ENCODE measurements at regions not wholly inside any gene's neighbourhood (a gene's known extent, or its start where the extent isn't known, plus 50 kb on each side); places are given as distances from the start of the nearest gene placed in this dataset.

- no peaks in the 10 kb centered on the region for H3K36me3 ChIP-seq
- no peaks in the 10 kb centered on the region for H3K9me3 ChIP-seq
- in situ Hi-C loops (cut with MboI; ENCODE audit: low sequenced_read_pairs in 4 of 4) (no loop called here), intact Hi-C loops (cut with DNase I; ENCODE audit: low total_unique reads) (no loop called here)
- TF ChIP-seq, protein P1, sequence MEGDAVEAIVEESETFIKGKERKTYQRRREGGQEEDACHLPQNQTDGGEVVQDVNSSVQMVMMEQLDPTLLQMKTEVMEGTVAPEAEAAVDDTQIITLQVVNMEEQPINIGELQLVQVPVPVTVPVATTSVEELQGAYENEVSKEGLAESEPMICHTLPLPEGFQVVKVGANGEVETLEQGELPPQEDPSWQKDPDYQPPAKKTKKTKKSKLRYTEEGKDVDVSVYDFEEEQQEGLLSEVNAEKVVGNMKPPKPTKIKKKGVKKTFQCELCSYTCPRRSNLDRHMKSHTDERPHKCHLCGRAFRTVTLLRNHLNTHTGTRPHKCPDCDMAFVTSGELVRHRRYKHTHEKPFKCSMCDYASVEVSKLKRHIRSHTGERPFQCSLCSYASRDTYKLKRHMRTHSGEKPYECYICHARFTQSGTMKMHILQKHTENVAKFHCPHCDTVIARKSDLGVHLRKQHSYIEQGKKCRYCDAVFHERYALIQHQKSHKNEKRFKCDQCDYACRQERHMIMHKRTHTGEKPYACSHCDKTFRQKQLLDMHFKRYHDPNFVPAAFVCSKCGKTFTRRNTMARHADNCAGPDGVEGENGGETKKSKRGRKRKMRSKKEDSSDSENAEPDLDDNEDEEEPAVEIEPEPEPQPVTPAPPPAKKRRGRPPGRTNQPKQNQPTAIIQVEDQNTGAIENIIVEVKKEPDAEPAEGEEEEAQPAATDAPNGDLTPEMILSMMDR (IDR thresholded peaks at IDR 0.05 in 4 of 5, conservative IDR thresholded peaks at IDR 0.05 in 1 of 5): no peak
- TF ChIP-seq POLR2A (IDR thresholded peaks at IDR 0.05): no peak
- H3K27me3 ChIP-seq: no peaks in the 10 kb centered on the region
- H3K4me3 ChIP-seq: no peak overlapping the region
- no peak overlapping the region for H3K27ac ChIP-seq
- DNase-seq (no peak), ATAC-seq (no peak)
- no peaks in the 10 kb centered on the region for H3K4me1 ChIP-seq
Measured at GRCh38 chr4:136650541-136651277, 881.6 kb downstream of the PCDH18 start.

- Histone ChIP-seq H3K27me3 (no peaks in the 10 kb centered on the region), H3K36me3 (no peaks in the 10 kb centered on the region), H3K4me1 (no peaks in the 10 kb centered on the region), H3K9me3 (no peaks in the 10 kb centered on the region), H3K27ac (no peak overlapping the region), H3K4me3 (no peak overlapping the region)
- in situ Hi-C loops (cut with MboI; ENCODE audit: low sequenced_read_pairs in 4 of 4): no loop called here
- ATAC-seq (no peak), DNase-seq (no peak)
- TF ChIP-seq, protein P1 (IDR thresholded peaks at IDR 0.05 in 4 of 5, conservative IDR thresholded peaks at IDR 0.05 in 1 of 5): no peak
- no peak for TF ChIP-seq POLR2A (IDR thresholded peaks at IDR 0.05)
- intact Hi-C loops (cut with DNase I; ENCODE audit: low total_unique reads): no loop called here
Measured at GRCh38 chr4:136644279-136644678, 888.0 kb downstream of the PCDH18 start.

DNA sequence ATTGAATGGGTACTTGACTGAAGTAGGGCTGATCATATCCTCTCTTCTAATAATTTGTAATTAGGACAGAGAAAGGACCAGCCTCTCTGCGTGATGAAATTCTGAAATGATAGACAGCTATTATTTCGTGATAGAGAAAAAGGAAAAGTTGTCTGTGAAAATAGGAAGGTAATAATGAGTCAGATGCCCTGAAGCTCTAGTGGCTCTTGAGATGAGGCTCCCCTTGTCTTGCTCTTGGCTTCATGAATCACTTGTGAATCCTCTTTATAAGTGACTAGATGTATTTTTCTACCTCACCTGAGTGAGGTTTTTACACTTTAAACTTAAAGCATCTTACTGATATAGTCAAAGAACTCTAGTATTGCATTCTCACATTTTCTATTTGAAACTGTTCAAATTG is 888.9 kb downstream of the PCDH18 start:
- ATAC-seq (no peak), DNase-seq (no peak)
- no peaks in the 10 kb centered on the region for H3K36me3 ChIP-seq
- TF ChIP-seq, protein P1 (IDR thresholded peaks at IDR 0.05 in 4 of 5, conservative IDR thresholded peaks at IDR 0.05 in 1 of 5): no peak
- no peak for TF ChIP-seq POLR2A (IDR thresholded peaks at IDR 0.05)
- no peaks in the 10 kb centered on the region for H3K4me1 ChIP-seq
- no peaks in the 10 kb centered on the region for H3K27me3 ChIP-seq
- H3K9me3 ChIP-seq: no peaks in the 10 kb centered on the region
- intact Hi-C loops (cut with DNase I; ENCODE audit: low total_unique reads) (no loop called here), in situ Hi-C loops (cut with MboI; ENCODE audit: low sequenced_read_pairs in 4 of 4) (no loop called here)
- no peak overlapping the region for H3K4me3 ChIP-seq
- H3K27ac ChIP-seq: no peak overlapping the region

DNA sequence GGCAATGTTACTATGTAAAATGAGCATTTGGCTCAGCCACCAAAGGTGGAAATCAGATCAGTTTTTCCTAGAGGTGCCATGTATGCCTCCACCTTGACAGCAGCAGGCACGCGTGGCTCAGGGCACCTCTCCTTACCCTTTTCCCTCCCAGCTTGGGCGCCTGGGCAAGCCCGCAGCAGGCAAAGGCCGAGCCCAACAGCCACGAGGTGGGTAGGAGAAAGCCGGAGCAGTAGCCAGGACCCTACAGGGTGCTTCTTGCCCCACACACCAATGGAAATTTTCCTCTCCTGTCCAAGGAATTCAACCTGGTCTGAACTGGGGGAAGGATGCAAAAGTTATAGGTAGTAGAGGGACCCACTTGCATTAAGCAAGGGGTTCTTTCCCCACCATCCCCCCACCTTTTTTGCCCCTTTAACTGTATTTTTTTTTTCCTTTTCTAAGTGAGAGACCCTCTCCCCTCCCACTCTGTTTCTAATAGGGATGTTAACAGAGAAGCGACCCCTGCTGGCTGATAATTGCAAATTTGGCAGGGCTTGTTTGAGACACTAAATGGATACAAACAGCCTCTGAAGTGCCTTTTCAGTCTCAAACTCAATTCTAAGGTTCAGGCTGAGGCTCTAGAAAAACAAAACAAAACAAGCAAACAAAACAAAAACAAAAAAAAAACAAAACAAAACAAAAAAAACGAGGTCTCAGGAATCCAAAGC is 895.1 kb downstream of the PCDH18 start:
- ATAC-seq: no peak

More for the DNA sequence above, 895.1 kb downstream of the PCDH18 start:
- no peak for TF ChIP-seq POLR2A (IDR thresholded peaks at IDR 0.05)
- TF ChIP-seq, protein P1 (IDR thresholded peaks at IDR 0.05 in 4 of 5, conservative IDR thresholded peaks at IDR 0.05 in 1 of 5): no peak
- H3K27ac ChIP-seq: no peak overlapping the region
- no peaks in the 10 kb centered on the region for H3K27me3 ChIP-seq
- H3K4me1 ChIP-seq: no peaks in the 10 kb centered on the region
- intact Hi-C loops (cut with DNase I; ENCODE audit: low total_unique reads) (no loop called here), in situ Hi-C loops (cut with MboI; ENCODE audit: low sequenced_read_pairs in 4 of 4) (no loop called here)
- no peak for DNase-seq
- no peaks in the 10 kb centered on the region for H3K36me3 ChIP-seq
- H3K4me3 ChIP-seq: no peak overlapping the region
- H3K9me3 ChIP-seq: no peaks in the 10 kb centered on the region
